ENCODE measurements at regions not wholly inside any gene's neighbourhood (a gene's known extent, or its start where the extent isn't known, plus 50 kb on each side); places are given as distances from the start of the nearest gene placed in this dataset.

GRCh38 chr6:28656715-28657114 is 131.0 kb downstream of the GPX5 start:
- DNase-seq (ENCODE audit: low spot score) = no peak
- no peaks in the 10 kb centered on the region for H3K36me3 Mint-ChIP-seq
- CTCF ChIA-PET = interaction anchor here (1.0 kb wide), 1 partner anchor 114 kb away, joined by 3 read pairs; no protein-coding TSS in a partner anchor
- ATAC-seq = no peak
- H3K4me1 Mint-ChIP-seq = peaks cover 14% of the 10 kb centered on the region
- H3K27ac Mint-ChIP-seq = no peak overlapping the region
- no peak for TF ChIP-seq CDX4 (CRISPR knock-in tag; IDR thresholded peaks at IDR 0.05; ENCODE audit: borderline replicate concordance)
- TF ChIP-seq ATF3 (CRISPR knock-in tag; conservative IDR thresholded peaks at IDR 0.05) = no peak
- TF ChIP-seq, protein P1, sequence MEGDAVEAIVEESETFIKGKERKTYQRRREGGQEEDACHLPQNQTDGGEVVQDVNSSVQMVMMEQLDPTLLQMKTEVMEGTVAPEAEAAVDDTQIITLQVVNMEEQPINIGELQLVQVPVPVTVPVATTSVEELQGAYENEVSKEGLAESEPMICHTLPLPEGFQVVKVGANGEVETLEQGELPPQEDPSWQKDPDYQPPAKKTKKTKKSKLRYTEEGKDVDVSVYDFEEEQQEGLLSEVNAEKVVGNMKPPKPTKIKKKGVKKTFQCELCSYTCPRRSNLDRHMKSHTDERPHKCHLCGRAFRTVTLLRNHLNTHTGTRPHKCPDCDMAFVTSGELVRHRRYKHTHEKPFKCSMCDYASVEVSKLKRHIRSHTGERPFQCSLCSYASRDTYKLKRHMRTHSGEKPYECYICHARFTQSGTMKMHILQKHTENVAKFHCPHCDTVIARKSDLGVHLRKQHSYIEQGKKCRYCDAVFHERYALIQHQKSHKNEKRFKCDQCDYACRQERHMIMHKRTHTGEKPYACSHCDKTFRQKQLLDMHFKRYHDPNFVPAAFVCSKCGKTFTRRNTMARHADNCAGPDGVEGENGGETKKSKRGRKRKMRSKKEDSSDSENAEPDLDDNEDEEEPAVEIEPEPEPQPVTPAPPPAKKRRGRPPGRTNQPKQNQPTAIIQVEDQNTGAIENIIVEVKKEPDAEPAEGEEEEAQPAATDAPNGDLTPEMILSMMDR (IDR thresholded peaks at IDR 0.05) = no peak
- TF ChIP-seq ZNF263 (CRISPR knock-in tag; IDR thresholded peaks at IDR 0.05; ENCODE audit: low read depth) = no peak
- TF ChIP-seq, protein P2, sequence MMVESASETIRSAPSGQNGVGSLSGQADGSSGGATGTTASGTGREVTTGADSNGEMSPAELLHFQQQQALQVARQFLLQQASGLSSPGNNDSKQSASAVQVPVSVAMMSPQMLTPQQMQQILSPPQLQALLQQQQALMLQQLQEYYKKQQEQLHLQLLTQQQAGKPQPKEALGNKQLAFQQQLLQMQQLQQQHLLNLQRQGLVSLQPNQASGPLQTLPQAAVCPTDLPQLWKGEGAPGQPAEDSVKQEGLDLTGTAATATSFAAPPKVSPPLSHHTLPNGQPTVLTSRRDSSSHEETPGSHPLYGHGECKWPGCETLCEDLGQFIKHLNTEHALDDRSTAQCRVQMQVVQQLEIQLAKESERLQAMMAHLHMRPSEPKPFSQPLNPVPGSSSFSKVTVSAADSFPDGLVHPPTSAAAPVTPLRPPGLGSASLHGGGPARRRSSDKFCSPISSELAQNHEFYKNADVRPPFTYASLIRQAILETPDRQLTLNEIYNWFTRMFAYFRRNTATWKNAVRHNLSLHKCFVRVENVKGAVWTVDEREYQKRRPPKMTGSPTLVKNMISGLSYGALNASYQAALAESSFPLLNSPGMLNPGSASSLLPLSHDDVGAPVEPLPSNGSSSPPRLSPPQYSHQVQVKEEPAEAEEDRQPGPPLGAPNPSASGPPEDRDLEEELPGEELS (CRISPR knock-in tag; IDR thresholded peaks at IDR 0.05) = no peak
- no peak for TF ChIP-seq RORB (CRISPR knock-in tag; IDR thresholded peaks at IDR 0.05)
- TF ChIP-seq, protein P3, sequence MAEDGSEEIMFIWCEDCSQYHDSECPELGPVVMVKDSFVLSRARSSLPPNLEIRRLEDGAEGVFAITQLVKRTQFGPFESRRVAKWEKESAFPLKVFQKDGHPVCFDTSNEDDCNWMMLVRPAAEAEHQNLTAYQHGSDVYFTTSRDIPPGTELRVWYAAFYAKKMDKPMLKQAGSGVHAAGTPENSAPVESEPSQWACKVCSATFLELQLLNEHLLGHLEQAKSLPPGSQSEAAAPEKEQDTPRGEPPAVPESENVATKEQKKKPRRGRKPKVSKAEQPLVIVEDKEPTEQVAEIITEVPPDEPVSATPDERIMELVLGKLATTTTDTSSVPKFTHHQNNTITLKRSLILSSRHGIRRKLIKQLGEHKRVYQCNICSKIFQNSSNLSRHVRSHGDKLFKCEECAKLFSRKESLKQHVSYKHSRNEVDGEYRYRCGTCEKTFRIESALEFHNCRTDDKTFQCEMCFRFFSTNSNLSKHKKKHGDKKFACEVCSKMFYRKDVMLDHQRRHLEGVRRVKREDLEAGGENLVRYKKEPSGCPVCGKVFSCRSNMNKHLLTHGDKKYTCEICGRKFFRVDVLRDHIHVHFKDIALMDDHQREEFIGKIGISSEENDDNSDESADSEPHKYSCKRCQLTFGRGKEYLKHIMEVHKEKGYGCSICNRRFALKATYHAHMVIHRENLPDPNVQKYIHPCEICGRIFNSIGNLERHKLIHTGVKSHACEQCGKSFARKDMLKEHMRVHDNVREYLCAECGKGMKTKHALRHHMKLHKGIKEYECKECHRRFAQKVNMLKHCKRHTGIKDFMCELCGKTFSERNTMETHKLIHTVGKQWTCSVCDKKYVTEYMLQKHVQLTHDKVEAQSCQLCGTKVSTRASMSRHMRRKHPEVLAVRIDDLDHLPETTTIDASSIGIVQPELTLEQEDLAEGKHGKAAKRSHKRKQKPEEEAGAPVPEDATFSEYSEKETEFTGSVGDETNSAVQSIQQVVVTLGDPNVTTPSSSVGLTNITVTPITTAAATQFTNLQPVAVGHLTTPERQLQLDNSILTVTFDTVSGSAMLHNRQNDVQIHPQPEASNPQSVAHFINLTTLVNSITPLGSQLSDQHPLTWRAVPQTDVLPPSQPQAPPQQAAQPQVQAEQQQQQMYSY (CRISPR knock-in tag; IDR thresholded peaks at IDR 0.05) = no peak
- no peak for TF ChIP-seq FOXK1 (CRISPR knock-in tag; IDR thresholded peaks at IDR 0.05)
- TF ChIP-seq SP1 (CRISPR knock-in tag; conservative IDR thresholded peaks at IDR 0.05) = no peak
- POLR2A ChIA-PET = no interaction called here
- no peaks in the 10 kb centered on the region for H3K27me3 Mint-ChIP-seq (ENCODE audit: low read depth)
- peak overlapping the region; percentile 93 for H3K4me3 Mint-ChIP-seq
- H3K9me3 Mint-ChIP-seq = no peaks in the 10 kb centered on the region

GRCh38 chr6:28657381-28657768 is 131.7 kb downstream of the GPX5 start:
- Mint-ChIP-seq H3K27me3 (ENCODE audit: low read depth) (no peaks in the 10 kb centered on the region), H3K27ac (no peak overlapping the region; the same call in 1 of the 2 replicates), H3K4me3 (peak overlapping the region; percentile 93), H3K9me3 (no peaks in the 10 kb centered on the region), H3K4me1 (peaks cover 14% of the 10 kb centered on the region), H3K36me3 (no peaks in the 10 kb centered on the region)
- ChIA-PET POLR2A (no interaction called here), CTCF (interaction anchor here (1.0 to 1.1 kb wide), 2 partner anchors 9 to 115 kb away, joined by 3 to 4 read pairs; no protein-coding TSS in a partner anchor)
- DNase-seq (ENCODE audit: low spot score) (no peak), ATAC-seq (no peak)
- TF ChIP-seq ZSCAN18 (CRISPR knock-in tag; IDR thresholded peaks at IDR 0.05) (no peak), FOXJ3 (CRISPR knock-in tag; IDR thresholded peaks at IDR 0.05; ENCODE audit: borderline replicate concordance) (no peak), JUN (CRISPR knock-in tag; IDR thresholded peaks at IDR 0.05) (no peak), TEAD4 (CRISPR knock-in tag; IDR thresholded peaks at IDR 0.05) (no peak), TP53 (CRISPR knock-in tag; IDR thresholded peaks at IDR 0.05) (no peak), AR (CRISPR knock-in tag; IDR thresholded peaks at IDR 0.05) (no peak)
- TF ChIP-seq, protein P4, sequence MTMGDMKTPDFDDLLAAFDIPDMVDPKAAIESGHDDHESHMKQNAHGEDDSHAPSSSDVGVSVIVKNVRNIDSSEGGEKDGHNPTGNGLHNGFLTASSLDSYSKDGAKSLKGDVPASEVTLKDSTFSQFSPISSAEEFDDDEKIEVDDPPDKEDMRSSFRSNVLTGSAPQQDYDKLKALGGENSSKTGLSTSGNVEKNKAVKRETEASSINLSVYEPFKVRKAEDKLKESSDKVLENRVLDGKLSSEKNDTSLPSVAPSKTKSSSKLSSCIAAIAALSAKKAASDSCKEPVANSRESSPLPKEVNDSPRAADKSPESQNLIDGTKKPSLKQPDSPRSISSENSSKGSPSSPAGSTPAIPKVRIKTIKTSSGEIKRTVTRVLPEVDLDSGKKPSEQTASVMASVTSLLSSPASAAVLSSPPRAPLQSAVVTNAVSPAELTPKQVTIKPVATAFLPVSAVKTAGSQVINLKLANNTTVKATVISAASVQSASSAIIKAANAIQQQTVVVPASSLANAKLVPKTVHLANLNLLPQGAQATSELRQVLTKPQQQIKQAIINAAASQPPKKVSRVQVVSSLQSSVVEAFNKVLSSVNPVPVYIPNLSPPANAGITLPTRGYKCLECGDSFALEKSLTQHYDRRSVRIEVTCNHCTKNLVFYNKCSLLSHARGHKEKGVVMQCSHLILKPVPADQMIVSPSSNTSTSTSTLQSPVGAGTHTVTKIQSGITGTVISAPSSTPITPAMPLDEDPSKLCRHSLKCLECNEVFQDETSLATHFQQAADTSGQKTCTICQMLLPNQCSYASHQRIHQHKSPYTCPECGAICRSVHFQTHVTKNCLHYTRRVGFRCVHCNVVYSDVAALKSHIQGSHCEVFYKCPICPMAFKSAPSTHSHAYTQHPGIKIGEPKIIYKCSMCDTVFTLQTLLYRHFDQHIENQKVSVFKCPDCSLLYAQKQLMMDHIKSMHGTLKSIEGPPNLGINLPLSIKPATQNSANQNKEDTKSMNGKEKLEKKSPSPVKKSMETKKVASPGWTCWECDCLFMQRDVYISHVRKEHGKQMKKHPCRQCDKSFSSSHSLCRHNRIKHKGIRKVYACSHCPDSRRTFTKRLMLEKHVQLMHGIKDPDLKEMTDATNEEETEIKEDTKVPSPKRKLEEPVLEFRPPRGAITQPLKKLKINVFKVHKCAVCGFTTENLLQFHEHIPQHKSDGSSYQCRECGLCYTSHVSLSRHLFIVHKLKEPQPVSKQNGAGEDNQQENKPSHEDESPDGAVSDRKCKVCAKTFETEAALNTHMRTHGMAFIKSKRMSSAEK (CRISPR knock-in tag; IDR thresholded peaks at IDR 0.05; ENCODE audit: borderline replicate concordance) = no peak

Measured in WTC11 (cell line).